ENCODE measurements at regions not wholly inside any gene's neighbourhood (a gene's known extent, or its start where the extent isn't known, plus 50 kb on each side); places are given as distances from the start of the nearest gene placed in this dataset.

- no peaks in the 10 kb centered on the region for H3K9me3 ChIP-seq
- H3K4me3 ChIP-seq = no peak overlapping the region
- H3K36me3 ChIP-seq = no peaks in the 10 kb centered on the region
- TF ChIP-seq POLR2A (IDR thresholded peaks at IDR 0.05) = no peak
- TF ChIP-seq CTCF (IDR thresholded peaks at IDR 0.05 in 4 of 5, conservative IDR thresholded peaks at IDR 0.05 in 1 of 5) = no peak
- ATAC-seq (no peak), DNase-seq (no peak)
- in situ Hi-C loops (cut with MboI; ENCODE audit: low sequenced_read_pairs in 4 of 4) (no loop called here), intact Hi-C loops (cut with DNase I; ENCODE audit: low total_unique reads) (no loop called here)
- H3K4me1 ChIP-seq = no peaks in the 10 kb centered on the region
- H3K27ac ChIP-seq = no peak overlapping the region
- no peaks in the 10 kb centered on the region for H3K27me3 ChIP-seq
Measured at GRCh38 chr21:35770101-35770945, 290.0 kb downstream of the SETD4 start.

- no peaks in the 10 kb centered on the region for H3K4me1 ChIP-seq
- intact Hi-C loops (cut with DNase I; ENCODE audit: low total_unique reads) (no loop called here), in situ Hi-C loops (cut with MboI; ENCODE audit: low sequenced_read_pairs in 4 of 4) (no loop called here)
- DNase-seq (no peak), ATAC-seq (no peak)
- H3K36me3 ChIP-seq = no peaks in the 10 kb centered on the region
- no peaks in the 10 kb centered on the region for H3K9me3 ChIP-seq
- no peaks in the 10 kb centered on the region for H3K27me3 ChIP-seq
- no peak overlapping the region for H3K27ac ChIP-seq
- TF ChIP-seq CTCF (IDR thresholded peaks at IDR 0.05 in 4 of 5, conservative IDR thresholded peaks at IDR 0.05 in 1 of 5) (no peak), POLR2A (IDR thresholded peaks at IDR 0.05) (no peak)
- H3K4me3 ChIP-seq = no peak overlapping the region
Measured at GRCh38 chr21:35768187-35768586, 292.1 kb downstream of the SETD4 start.

GRCh38 chr21:35764586-35764985, 295.7 kb downstream of the SETD4 start:
- Histone ChIP-seq H3K4me3 (no peak overlapping the region), H3K9me3 (no peaks in the 10 kb centered on the region), H3K27ac (no peak overlapping the region), H3K4me1 (no peaks in the 10 kb centered on the region), H3K36me3 (no peaks in the 10 kb centered on the region), H3K27me3 (no peaks in the 10 kb centered on the region)
- ATAC-seq = no peak
- TF ChIP-seq POLR2A (IDR thresholded peaks at IDR 0.05) = no peak
- TF ChIP-seq CTCF (IDR thresholded peaks at IDR 0.05 in 4 of 5, conservative IDR thresholded peaks at IDR 0.05 in 1 of 5) = no peak
- DNase-seq = no peak
- in situ Hi-C loops (cut with MboI; ENCODE audit: low sequenced_read_pairs in 4 of 4) = no loop called here
- intact Hi-C loops (cut with DNase I; ENCODE audit: low total_unique reads) = no loop called here

GRCh38 chr21:35764077-35764476, 296.2 kb downstream of the SETD4 start:
- H3K27me3 ChIP-seq = no peaks in the 10 kb centered on the region
- H3K4me1 ChIP-seq = no peaks in the 10 kb centered on the region
- no peak for ATAC-seq
- H3K36me3 ChIP-seq = no peaks in the 10 kb centered on the region
- H3K9me3 ChIP-seq = no peaks in the 10 kb centered on the region
- no peak overlapping the region for H3K4me3 ChIP-seq
- no peak for TF ChIP-seq CTCF (IDR thresholded peaks at IDR 0.05 in 4 of 5, conservative IDR thresholded peaks at IDR 0.05 in 1 of 5)
- TF ChIP-seq POLR2A (IDR thresholded peaks at IDR 0.05) = no peak
- in situ Hi-C loops (cut with MboI; ENCODE audit: low sequenced_read_pairs in 4 of 4) (no loop called here), intact Hi-C loops (cut with DNase I; ENCODE audit: low total_unique reads) (no loop called here)
- no peak for DNase-seq
- no peak overlapping the region for H3K27ac ChIP-seq

- H3K27ac ChIP-seq = no peak overlapping the region
- DNase-seq = no peak
- TF ChIP-seq POLR2A (IDR thresholded peaks at IDR 0.05) (no peak), CTCF (IDR thresholded peaks at IDR 0.05 in 4 of 5, conservative IDR thresholded peaks at IDR 0.05 in 1 of 5) (no peak)
- in situ Hi-C loops (cut with MboI; ENCODE audit: low sequenced_read_pairs in 4 of 4) (no loop called here), intact Hi-C loops (cut with DNase I; ENCODE audit: low total_unique reads) (no loop called here)
- H3K9me3 ChIP-seq = no peaks in the 10 kb centered on the region
- H3K27me3 ChIP-seq = no peaks in the 10 kb centered on the region
- ATAC-seq = no peak
- no peak overlapping the region for H3K4me3 ChIP-seq
- no peaks in the 10 kb centered on the region for H3K36me3 ChIP-seq
- no peaks in the 10 kb centered on the region for H3K4me1 ChIP-seq
Measured at GRCh38 chr21:35754583-35754982, 305.7 kb downstream of the SETD4 start.
